Hepatocyte (in vitro differentiated cells): ENCODE measurements at regions not wholly inside any gene's neighbourhood (a gene's known extent, or its start where the extent isn't known, plus 50 kb on each side); places are given as distances from the start of the nearest gene placed in this dataset.

Experiments
- EZH2 ChIP-seq: fragments of 200-600 bp; sonication (generic); IDR thresholded peaks from 2 replicates; pipeline ENCODE4 v1.6.1; 2016; ENCODE audit warnings: antibody characterized with exemption, mild to moderate bottlenecking, borderline replicate concordance
- TF ChIP-seq, protein P1 (sequence below): fragments of 200-600 bp; sonication (generic); IDR thresholded peaks from 2 replicates; pipeline ENCODE4 v1.5.1; 2016; ENCODE audit warnings: antibody characterized with exemption, mild to moderate bottlenecking; ENCODE audit not compliant: poor library complexity

DNA sequence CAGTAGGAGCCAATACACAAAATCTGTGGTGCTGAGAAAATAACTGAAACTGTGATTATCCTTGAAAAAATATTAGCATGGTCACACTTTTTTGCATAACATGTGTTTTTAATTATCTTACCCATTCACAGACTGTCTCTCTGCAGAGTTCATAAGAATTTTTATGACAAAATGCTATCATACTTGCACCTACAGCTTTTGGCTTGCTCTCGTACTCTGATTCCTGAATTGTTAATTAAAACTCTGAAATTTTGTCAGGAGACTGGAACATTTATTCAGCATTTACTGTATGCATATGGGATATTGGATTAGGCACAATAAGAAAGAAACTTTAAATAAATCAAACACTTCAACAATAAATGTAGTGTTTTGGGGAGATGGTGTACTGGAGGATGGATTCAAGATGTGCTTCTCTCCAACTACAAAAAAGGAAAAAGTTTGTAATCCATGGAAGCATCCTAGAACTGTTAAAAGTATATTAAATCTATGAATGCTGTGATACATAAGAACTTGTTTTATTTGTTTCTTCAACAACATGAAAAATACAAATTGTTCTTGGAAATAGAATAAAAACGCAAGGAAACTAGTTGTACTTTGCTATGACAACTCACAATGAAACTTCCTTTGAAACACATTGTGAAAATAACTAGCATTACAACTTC lies 260.5 kb downstream of the SPATA18 start:
- TF ChIP-seq, protein P1, sequence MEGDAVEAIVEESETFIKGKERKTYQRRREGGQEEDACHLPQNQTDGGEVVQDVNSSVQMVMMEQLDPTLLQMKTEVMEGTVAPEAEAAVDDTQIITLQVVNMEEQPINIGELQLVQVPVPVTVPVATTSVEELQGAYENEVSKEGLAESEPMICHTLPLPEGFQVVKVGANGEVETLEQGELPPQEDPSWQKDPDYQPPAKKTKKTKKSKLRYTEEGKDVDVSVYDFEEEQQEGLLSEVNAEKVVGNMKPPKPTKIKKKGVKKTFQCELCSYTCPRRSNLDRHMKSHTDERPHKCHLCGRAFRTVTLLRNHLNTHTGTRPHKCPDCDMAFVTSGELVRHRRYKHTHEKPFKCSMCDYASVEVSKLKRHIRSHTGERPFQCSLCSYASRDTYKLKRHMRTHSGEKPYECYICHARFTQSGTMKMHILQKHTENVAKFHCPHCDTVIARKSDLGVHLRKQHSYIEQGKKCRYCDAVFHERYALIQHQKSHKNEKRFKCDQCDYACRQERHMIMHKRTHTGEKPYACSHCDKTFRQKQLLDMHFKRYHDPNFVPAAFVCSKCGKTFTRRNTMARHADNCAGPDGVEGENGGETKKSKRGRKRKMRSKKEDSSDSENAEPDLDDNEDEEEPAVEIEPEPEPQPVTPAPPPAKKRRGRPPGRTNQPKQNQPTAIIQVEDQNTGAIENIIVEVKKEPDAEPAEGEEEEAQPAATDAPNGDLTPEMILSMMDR: no peak
- no peak for TF ChIP-seq EZH2
